ENCODE measurements at regions not wholly inside any gene's neighbourhood (a gene's known extent, or its start where the extent isn't known, plus 50 kb on each side); places are given as distances from the start of the nearest gene placed in this dataset.

- no peak overlapping the region for H3K4me2 ChIP-seq (ENCODE audit: low read depth, low read length)
- no peak overlapping the region for H4K8ac ChIP-seq (ENCODE audit: low read depth in 2 of 2, low read length in 2 of 2)
- H2BK120ac ChIP-seq (ENCODE audit: low read depth, low read length): peak overlapping the region; percentile 51; the same call in 1 of the 2 replicates
- no peaks in the 10 kb centered on the region for H3K9me1 ChIP-seq (ENCODE audit: insufficient read depth, low read length)
- POLR2A ChIA-PET (ENCODE audit: unreplicated experiment): no interaction called here
- H3K27me3 ChIP-seq (ENCODE audit: control insufficient read depth, insufficient read depth, low read length): no peaks in the 10 kb centered on the region
- no peak overlapping the region for H3K27ac ChIP-seq (ENCODE audit: insufficient read depth, low read length)
- H2AK5ac ChIP-seq (ENCODE audit: low read depth, low read length): no peak overlapping the region
- TF ChIP-seq CHD1 (IDR thresholded peaks at IDR 0.05; ENCODE audit: low read depth, low read length): no peak
- TF ChIP-seq NFE2L2 (IDR thresholded peaks at IDR 0.05; ENCODE audit: low read depth, low read length): no peak
- TF ChIP-seq ELK1 (IDR thresholded peaks at IDR 0.05; ENCODE audit: borderline replicate concordance, low read depth, low read length): no peak
- TF ChIP-seq POLR2A (IDR thresholded peaks at IDR 0.05; ENCODE audit: low read depth, low read length): no peak
- no peak for TF ChIP-seq USF2 (IDR thresholded peaks at IDR 0.05; ENCODE audit: low read depth, low read length)
- TF ChIP-seq MXI1 (IDR thresholded peaks at IDR 0.05; ENCODE audit: borderline replicate concordance, low read depth, low read length): no peak
- TF ChIP-seq RCOR1 (IDR thresholded peaks at IDR 0.05; ENCODE audit: insufficient replicate concordance, low read length): no peak
- TF ChIP-seq FOS (IDR thresholded peaks at IDR 0.05; ENCODE audit: low read depth, low read length): no peak
- no peak for TF ChIP-seq SMC3 (IDR thresholded peaks at IDR 0.05; ENCODE audit: low read depth, low read length)
- TF ChIP-seq CEBPB (IDR thresholded peaks at IDR 0.05; ENCODE audit: low read depth, low read length): no peak
- no peak for DNase-seq
- no peaks in the 10 kb centered on the region for H3K9me3 ChIP-seq (ENCODE audit: control insufficient read depth, insufficient read depth, low read length)
- 0 out of 2 replicates have a peak overlapping the region, but pooled peaks have one; percentile 21 for H3K18ac ChIP-seq (ENCODE audit: low read depth, low read length)
- H2AK9ac ChIP-seq (replicated peaks; ENCODE audit: low read depth, low read length, poor library complexity): no peak overlapping the region
- dilution Hi-C loops (cut with HindIII; ENCODE audit: low sequenced_read_pairs, unreplicated experiment) (no loop called here), in situ Hi-C loops (cut with MboI; ENCODE audit: low sequenced_read_pairs) (no loop called here), intact Hi-C loops (cut with micrococcal nuclease) (no loop called here)
- CTCF ChIA-PET: no interaction called here
- no peak overlapping the region for H2BK20ac ChIP-seq (ENCODE audit: low read depth, low read length)
- H3K23ac ChIP-seq (ENCODE audit: low read depth, low read length): no peak overlapping the region
- H4K91ac ChIP-seq (ENCODE audit: insufficient read depth, low read depth, low read length): no peak overlapping the region
- H2BK5ac ChIP-seq (ENCODE audit: low read depth, low read length, poor library complexity, severe bottlenecking): no peak overlapping the region
- no peak overlapping the region for H3K56ac ChIP-seq (ENCODE audit: extremely low read depth, insufficient read depth, low read length)
- H4K20me1 ChIP-seq (ENCODE audit: insufficient read depth, low read length): no peaks in the 10 kb centered on the region
- H3K4ac ChIP-seq (ENCODE audit: low read depth, low read length): peak overlapping the region; percentile 35
- no TSS peak for BruUV-seq (replicated peaks)
- H4K5ac ChIP-seq (ENCODE audit: low read depth, low read length): no peak overlapping the region
- H3K4me3 ChIP-seq (ENCODE audit: insufficient read depth, low read depth, low read length): no peak overlapping the region
- H3K9ac ChIP-seq (ENCODE audit: low read depth, low read length): no peak overlapping the region
- H3K4me1 ChIP-seq (ENCODE audit: control insufficient read depth, insufficient read depth, low read length): no peaks in the 10 kb centered on the region
- no peak for ATAC-seq (ENCODE audit: low read depth)
- H3K36me3 ChIP-seq (ENCODE audit: control insufficient read depth, insufficient read depth, low read length): no peaks in the 10 kb centered on the region
- H3K79me1 ChIP-seq (ENCODE audit: low read depth in 1 of 2, low read length in 2 of 2): no peaks in the 10 kb centered on the region
- H3K14ac ChIP-seq (replicated peaks; ENCODE audit: low read depth, low read length): no peak overlapping the region
- peak overlapping the region; percentile 58; the same call in 1 of the 3 replicates for H2BK15ac ChIP-seq (ENCODE audit: low read depth, low read length)
- H2AFZ ChIP-seq (replicated peaks; ENCODE audit: low read length, poor library complexity): no peak overlapping the region
- 0% methylated on average over 1 of the region's 2 CpGs; no CpG with 5 or more reads in 1 of the 2 experiments for WGBS, 2 experiments (ENCODE audit: extremely low coverage in 2 of 2, insufficient read length in 1 of 2)
Observed at GRCh38 chr18:25496544-25496943, 144.6 kb upstream of the ZNF521 start.

Measured in IMR-90 (cell line).